Calu3 (cell line): ENCODE measurements at regions not wholly inside any gene's neighbourhood (a gene's known extent, or its start where the extent isn't known, plus 50 kb on each side); places are given as distances from the start of the nearest gene placed in this dataset.

Source experiments
- BruUV-seq: library from RNA; stranded (reverse); fragments of 400-500 nt; replicated peaks from 2 replicates; lab custom pipeline; 2021; lab: Mats Ljungman, UMichigan
- CTCF ChIA-PET: fragments of 300-600 bp; sonication (Branson Sonifier 250); formaldehyde crosslinking; loops from one replicate; lab custom pipeline; 2022; ENCODE audit warnings: antibody characterized with exemption; lab: Charles Lee
- DNase-seq: peaks from one replicate; pipeline ENCODE4 v3.0.0; 2022
- H3K27ac Mint-ChIP-seq: one replicate; pipeline ENCODE4 v1.8.0; 2022; ENCODE audit warnings: mixed read lengths; ENCODE audit not compliant: unreplicated experiment
- H3K27me3 Mint-ChIP-seq: one replicate; pipeline ENCODE4 v1.8.0; 2022; ENCODE audit warnings: mixed read lengths; ENCODE audit not compliant: unreplicated experiment
- H3K36me3 Mint-ChIP-seq: one replicate; pipeline ENCODE4 v1.8.0; 2022; ENCODE audit warnings: mild to moderate bottlenecking, moderate library complexity, mixed read lengths; ENCODE audit not compliant: insufficient read depth, unreplicated experiment
- H3K4me1 Mint-ChIP-seq: one replicate; pipeline ENCODE4 v1.8.0; 2022; ENCODE audit warnings: mild to moderate bottlenecking, low read depth, mixed read lengths; ENCODE audit not compliant: unreplicated experiment
- H3K4me3 Mint-ChIP-seq: one replicate; pipeline ENCODE4 v1.8.0; 2022; ENCODE audit warnings: mild to moderate bottlenecking, low read depth, moderate library complexity, mixed read lengths; ENCODE audit not compliant: unreplicated experiment
- H3K9me3 Mint-ChIP-seq: one replicate; pipeline ENCODE4 v1.8.0; 2022; ENCODE audit warnings: low read depth, mixed read lengths; ENCODE audit not compliant: unreplicated experiment
- intact Hi-C: fragments of 100-400 bp; cut with micrococcal nuclease; formaldehyde crosslinking; loops from one replicate; pipeline ENCODE4 v1.10.0; 2022; ENCODE audit not compliant: unreplicated experiment
- TF ChIP-seq, protein P1 (sequence below): fragments of 200-600 bp; IDR thresholded peaks from one replicate; pipeline ENCODE4 v1.8.0; 2022; ENCODE audit warnings: antibody characterized with exemption; ENCODE audit not compliant: unreplicated experiment

DNA sequence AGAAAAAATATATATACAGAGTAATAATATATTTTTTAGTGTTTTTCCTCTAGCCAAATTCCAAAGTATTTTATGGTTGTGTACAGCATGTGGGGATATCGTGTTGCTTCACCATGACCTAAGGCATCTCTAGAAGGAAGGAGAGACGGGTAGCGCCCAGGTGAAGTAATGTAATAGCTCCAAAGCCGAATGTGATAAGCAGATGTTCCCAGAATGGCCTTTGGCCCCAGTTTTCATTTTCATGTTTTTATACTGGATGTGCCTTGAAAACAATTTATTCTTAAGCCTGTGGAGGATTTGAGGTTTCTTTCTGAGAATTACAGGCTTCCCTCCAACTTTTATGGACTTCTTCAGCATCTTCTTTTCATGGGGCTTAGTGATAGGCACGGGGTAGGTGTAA lies 587.9 kb upstream of the KIRREL3 start:
- Mint-ChIP-seq H3K4me1 (no peaks in the 10 kb centered on the region), H3K27me3 (no peaks in the 10 kb centered on the region), H3K36me3 (no peaks in the 10 kb centered on the region), H3K9me3 (peaks cover 7% of the 10 kb centered on the region), H3K27ac (no peak overlapping the region), H3K4me3 (no peak overlapping the region)
- TF ChIP-seq, protein P1, sequence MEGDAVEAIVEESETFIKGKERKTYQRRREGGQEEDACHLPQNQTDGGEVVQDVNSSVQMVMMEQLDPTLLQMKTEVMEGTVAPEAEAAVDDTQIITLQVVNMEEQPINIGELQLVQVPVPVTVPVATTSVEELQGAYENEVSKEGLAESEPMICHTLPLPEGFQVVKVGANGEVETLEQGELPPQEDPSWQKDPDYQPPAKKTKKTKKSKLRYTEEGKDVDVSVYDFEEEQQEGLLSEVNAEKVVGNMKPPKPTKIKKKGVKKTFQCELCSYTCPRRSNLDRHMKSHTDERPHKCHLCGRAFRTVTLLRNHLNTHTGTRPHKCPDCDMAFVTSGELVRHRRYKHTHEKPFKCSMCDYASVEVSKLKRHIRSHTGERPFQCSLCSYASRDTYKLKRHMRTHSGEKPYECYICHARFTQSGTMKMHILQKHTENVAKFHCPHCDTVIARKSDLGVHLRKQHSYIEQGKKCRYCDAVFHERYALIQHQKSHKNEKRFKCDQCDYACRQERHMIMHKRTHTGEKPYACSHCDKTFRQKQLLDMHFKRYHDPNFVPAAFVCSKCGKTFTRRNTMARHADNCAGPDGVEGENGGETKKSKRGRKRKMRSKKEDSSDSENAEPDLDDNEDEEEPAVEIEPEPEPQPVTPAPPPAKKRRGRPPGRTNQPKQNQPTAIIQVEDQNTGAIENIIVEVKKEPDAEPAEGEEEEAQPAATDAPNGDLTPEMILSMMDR = no peak
- intact Hi-C loops = no loop called here
- no TSS peak for BruUV-seq
- CTCF ChIA-PET = no interaction called here
- no peak for DNase-seq

- BruUV-seq = no TSS peak
- Mint-ChIP-seq H3K4me3 (no peak overlapping the region), H3K27ac (no peak overlapping the region), H3K27me3 (no peaks in the 10 kb centered on the region), H3K4me1 (no peaks in the 10 kb centered on the region), H3K36me3 (no peaks in the 10 kb centered on the region), H3K9me3 (peaks cover 11% of the 10 kb centered on the region)
- DNase-seq = no peak
- CTCF ChIA-PET = no interaction called here
- TF ChIP-seq, protein P1 = no peak
- intact Hi-C loops = no loop called here
Observed at GRCh38 chr11:127587511-127587910, 586.9 kb upstream of the KIRREL3 start.

GRCh38 chr11:127576210-127576609 lies 575.6 kb upstream of the KIRREL3 start:
- no TSS peak for BruUV-seq
- no peaks in the 10 kb centered on the region for H3K27me3 Mint-ChIP-seq
- CTCF ChIA-PET = no interaction called here

GRCh38 chr11:127574478-127574877 lies 573.9 kb upstream of the KIRREL3 start:
- DNase-seq = no peak
- TF ChIP-seq, protein P1 = no peak
- Mint-ChIP-seq H3K4me3 (no peak overlapping the region), H3K27me3 (no peaks in the 10 kb centered on the region), H3K36me3 (no peaks in the 10 kb centered on the region), H3K4me1 (no peaks in the 10 kb centered on the region), H3K9me3 (peaks cover 6% of the 10 kb centered on the region), H3K27ac (no peak overlapping the region)
- BruUV-seq = no TSS peak
- CTCF ChIA-PET = no interaction called here
- intact Hi-C loops = no loop called here

More at GRCh38 chr11:127576210-127576609, 575.6 kb upstream of the KIRREL3 start:
- DNase-seq = no peak
- H3K9me3 Mint-ChIP-seq = peaks cover 6% of the 10 kb centered on the region
- TF ChIP-seq, protein P1 = no peak
- no peaks in the 10 kb centered on the region for H3K36me3 Mint-ChIP-seq
- intact Hi-C loops = no loop called here
- H3K4me1 Mint-ChIP-seq = no peaks in the 10 kb centered on the region
- H3K27ac Mint-ChIP-seq = no peak overlapping the region
- H3K4me3 Mint-ChIP-seq = no peak overlapping the region
